Endodermal cell (in vitro differentiated cells): ENCODE measurements at regions not wholly inside any gene's neighbourhood (a gene's known extent, or its start where the extent isn't known, plus 50 kb on each side); places are given as distances from the start of the nearest gene placed in this dataset.

Experiments used
- DNase-seq: peaks from one replicate; pipeline ENCODE4 v3.0.0-alpha.2; 2017
- H3K27ac ChIP-seq: 2 replicates; pipeline ENCODE4 v1.5.1; 2013; ENCODE audit warnings: mild to moderate bottlenecking, low read depth, low read length, moderate library complexity
- H3K27me3 ChIP-seq: 2 replicates; pipeline ENCODE4 v1.6.1; 2013; ENCODE audit warnings: mild to moderate bottlenecking, low read length, moderate library complexity; ENCODE audit not compliant: insufficient read depth, control insufficient read depth, poor library complexity, severe bottlenecking
- H3K36me3 ChIP-seq: 2 replicates; pipeline ENCODE4 v1.7.0; 2013; ENCODE audit warnings: mild to moderate bottlenecking, low read length, moderate library complexity; ENCODE audit not compliant: control insufficient read depth, insufficient read depth
- H3K4me1 ChIP-seq: one replicate; pipeline ENCODE4 v1.7.0; 2013; ENCODE audit warnings: low read length; ENCODE audit not compliant: control insufficient read depth, insufficient read depth
- H3K4me3 ChIP-seq: 2 replicates; pipeline ENCODE4 v1.5.1; 2013; ENCODE audit warnings: mild to moderate bottlenecking, low read length, moderate library complexity
- H3K9ac ChIP-seq: 2 replicates; pipeline ENCODE4 v1.6.1; 2013; ENCODE audit warnings: mild to moderate bottlenecking, low read length, moderate library complexity; ENCODE audit not compliant: poor library complexity, severe bottlenecking; ENCODE audit errors: extremely low read depth
- H3K9me3 ChIP-seq: 2 replicates; pipeline ENCODE4 v1.6.1; 2013; ENCODE audit warnings: mild to moderate bottlenecking, low read length, moderate library complexity; ENCODE audit not compliant: control insufficient read depth
- H3K27ac Mint-ChIP-seq: 2 replicates; pipeline ENCODE4 v1.8.0; 2020; ENCODE audit warnings: mixed read lengths
- H3K27me3 Mint-ChIP-seq: 2 replicates; pipeline ENCODE4 v1.8.0; 2021; ENCODE audit warnings: mild to moderate bottlenecking, mixed read lengths; ENCODE audit not compliant: insufficient read depth
- H3K36me3 Mint-ChIP-seq: 2 replicates; pipeline ENCODE4 v1.8.0; 2020; ENCODE audit warnings: low read depth, mixed read lengths
- H3K4me1 Mint-ChIP-seq: 2 replicates; pipeline ENCODE4 v1.8.0; 2020; ENCODE audit warnings: mixed read lengths
- H3K4me3 Mint-ChIP-seq: 2 replicates; pipeline ENCODE4 v1.8.0; 2020; ENCODE audit warnings: mild to moderate bottlenecking, moderate library complexity, mixed read lengths
- H3K9me3 Mint-ChIP-seq: 2 replicates; pipeline ENCODE4 v1.8.0; 2020; ENCODE audit warnings: mild to moderate bottlenecking, mixed read lengths
- CTCF ChIP-seq: fragments of 200-600 bp; sonication (generic); conservative IDR thresholded peaks from 2 replicates; pipeline ENCODE4 v1.5.0; 2021; ENCODE audit warnings: antibody characterized with exemption, mild to moderate bottlenecking
- WGBS, 2 experiments: methylation state at CpG; one replicate each; pipeline versions ENCODE4 v1.1.5 to v1.1.7; 2013; ENCODE audit warnings: missing lambda C conversion rate in 2 of 2, mixed read lengths in 1 of 2; ENCODE audit not compliant: insufficient coverage in 1 of 2, insufficient read length in 1 of 2; 5-methylcytosine and 5-hydroxymethylcytosine counted together

- Mint-ChIP-seq H3K27ac (no peak overlapping the region), H3K4me1 (no peaks in the 10 kb centered on the region), H3K36me3 (no peaks in the 10 kb centered on the region), H3K27me3 (no peaks in the 10 kb centered on the region), H3K9me3 (no peaks in the 10 kb centered on the region), H3K4me3 (no peak overlapping the region)
- H3K27me3 ChIP-seq = no peaks in the 10 kb centered on the region
- DNase-seq = no peak
- TF ChIP-seq CTCF = no peak
- H3K36me3 ChIP-seq = no peaks in the 10 kb centered on the region
- no peak overlapping the region for H3K4me3 ChIP-seq
- H3K4me1 ChIP-seq = no peaks in the 10 kb centered on the region
- no peaks in the 10 kb centered on the region for H3K9me3 ChIP-seq
- no peak overlapping the region for H3K9ac ChIP-seq
- H3K27ac ChIP-seq = no peak overlapping the region
Measured at GRCh38 chr15:39159833-39160232, 421.0 kb upstream of the THBS1 start.

- Histone ChIP-seq H3K36me3 (no peaks in the 10 kb centered on the region), H3K27me3 (no peaks in the 10 kb centered on the region), H3K9ac (no peak overlapping the region), H3K27ac (no peak overlapping the region), H3K4me1 (no peaks in the 10 kb centered on the region), H3K4me3 (no peak overlapping the region), H3K9me3 (no peaks in the 10 kb centered on the region)
- Mint-ChIP-seq H3K27me3 (no peaks in the 10 kb centered on the region), H3K4me1 (no peaks in the 10 kb centered on the region), H3K4me3 (no peak overlapping the region), H3K9me3 (no peaks in the 10 kb centered on the region), H3K27ac (no peak overlapping the region), H3K36me3 (no peaks in the 10 kb centered on the region)
- no peak for TF ChIP-seq CTCF
- WGBS, 2 experiments = no CpG with 5 or more reads among the region's 1 CpG
- DNase-seq = no peak
Measured at GRCh38 chr15:39161096-39161495, 419.8 kb upstream of the THBS1 start.

GRCh38 chr15:39165020-39165706 is 415.7 kb upstream of the THBS1 start:
- Mint-ChIP-seq H3K4me3 (no peak overlapping the region), H3K4me1 (peaks cover 9% of the 10 kb centered on the region), H3K9me3 (no peaks in the 10 kb centered on the region), H3K36me3 (no peaks in the 10 kb centered on the region), H3K27me3 (no peaks in the 10 kb centered on the region), H3K27ac (no peak overlapping the region)
- WGBS, 2 experiments = 73 to 91% methylated on average over 1 to 2 of the region's 2 CpGs
- DNase-seq = no peak
- H3K4me3 ChIP-seq = no peak overlapping the region
- no peak for TF ChIP-seq CTCF
- no peak overlapping the region for H3K27ac ChIP-seq
- no peaks in the 10 kb centered on the region for H3K4me1 ChIP-seq
- H3K27me3 ChIP-seq = no peaks in the 10 kb centered on the region
- H3K36me3 ChIP-seq = no peaks in the 10 kb centered on the region
- no peaks in the 10 kb centered on the region for H3K9me3 ChIP-seq
- no peak overlapping the region for H3K9ac ChIP-seq
